Liver (tissue), 8 donors: ENCODE measurements at regions not wholly inside any gene's neighbourhood (a gene's known extent, or its start where the extent isn't known, plus 50 kb on each side); places are given as distances from the start of the nearest gene placed in this dataset.

Experiments
- DNase-seq: peaks from one replicate; pipeline ENCODE4 v3.0.0-alpha.2; 2017; ENCODE audit warnings: low spot score
- H3K27ac ChIP-seq, 2 donors: one replicate each; pipeline ENCODE4 v1.7.0; 2013; ENCODE audit warnings: inconsistent platforms in 2 of 2, low read length in 2 of 2, control low read depth in 1 of 2, low read depth in 1 of 2, mild to moderate bottlenecking in 1 of 2
- H3K27me3 ChIP-seq, 4 donors: one replicate each; pipeline versions ENCODE4 v1.6.1 to v1.7.0; 2013; ENCODE audit warnings: low read length in 3 of 4, inconsistent platforms in 1 of 4, mild to moderate bottlenecking in 1 of 4, moderate library complexity in 1 of 4; ENCODE audit not compliant: control insufficient read depth in 4 of 4, insufficient read depth in 4 of 4
- H3K36me3 ChIP-seq, 4 donors: one replicate each; pipeline versions ENCODE4 v1.6.1 to v1.7.0; 2013; ENCODE audit warnings: low read length in 3 of 4, mild to moderate bottlenecking in 3 of 4, low read depth in 1 of 4, moderate library complexity in 1 of 4; ENCODE audit not compliant: control insufficient read depth in 4 of 4, insufficient read depth in 3 of 4
- H3K4me1 ChIP-seq, 4 donors: one replicate each; pipeline versions ENCODE4 v1.6.1 to v1.7.0; 2013; ENCODE audit warnings: low read length in 3 of 4, mild to moderate bottlenecking in 3 of 4, moderate library complexity in 1 of 4; ENCODE audit not compliant: control insufficient read depth in 4 of 4, insufficient read depth in 4 of 4
- H3K4me3 ChIP-seq, 3 donors: one replicate each; pipeline versions ENCODE4 v1.6.1 to v1.7.0; 2013; ENCODE audit warnings: low read length in 3 of 3, control low read depth in 1 of 3, low read depth in 1 of 3, mild to moderate bottlenecking in 1 of 3
- H3K9ac ChIP-seq, 2 donors: one replicate each; pipeline ENCODE4 v1.7.0; 2013; ENCODE audit warnings: low read length in 2 of 2, mild to moderate bottlenecking in 2 of 2, moderate library complexity in 2 of 2, control low read depth in 1 of 2, low read depth in 1 of 2
- H3K9me3 ChIP-seq, 4 donors: one replicate each; pipeline versions ENCODE4 v1.6.1 to v1.7.0; 2013; ENCODE audit warnings: low read length in 3 of 4; ENCODE audit not compliant: control insufficient read depth in 4 of 4
- ATF3 ChIP-seq: IDR thresholded peaks from 2 replicates; pipeline ENCODE4 v1.6.1; 2016; ENCODE audit warnings: antibody characterized with exemption
- EGR1 ChIP-seq, 2 donors: IDR thresholded peaks; 2 replicates each; pipeline ENCODE4 v1.6.1; 2016 to 2018; ENCODE audit warnings: antibody characterized with exemption in 2 of 2, low read depth in 2 of 2
- FOXA1 ChIP-seq: IDR thresholded peaks from 2 replicates; pipeline ENCODE4 v1.6.1; 2016; ENCODE audit warnings: antibody characterized with exemption
- FOXA2 ChIP-seq: IDR thresholded peaks from 2 replicates; pipeline ENCODE4 v1.6.1; 2016; ENCODE audit warnings: antibody characterized with exemption
- GABPA ChIP-seq, 2 donors: IDR thresholded peaks in 1 of 2; conservative IDR thresholded peaks in 1 of 2; 2 replicates each; pipeline ENCODE4 v1.6.1; 2016; ENCODE audit warnings: antibody characterized with exemption in 2 of 2, mild to moderate bottlenecking in 1 of 2, moderate library complexity in 1 of 2
- HNF4A ChIP-seq, 2 donors: conservative IDR thresholded peaks; 2 replicates each; pipeline ENCODE4 v1.6.1; 2016; ENCODE audit warnings: antibody characterized with exemption in 2 of 2, mild to moderate bottlenecking in 2 of 2
- HNF4G ChIP-seq: IDR thresholded peaks from 2 replicates; pipeline ENCODE4 v1.6.1; 2016; ENCODE audit warnings: antibody characterized with exemption
- JUND ChIP-seq, 2 donors: IDR thresholded peaks; 2 replicates each; pipeline ENCODE4 v1.6.1; 2016; ENCODE audit warnings: antibody characterized with exemption in 2 of 2
- MAX ChIP-seq: IDR thresholded peaks from 2 replicates; pipeline ENCODE4 v1.6.1; 2016; ENCODE audit warnings: antibody characterized with exemption
- RAD21 ChIP-seq, 2 donors: IDR thresholded peaks; 2 replicates each; pipeline ENCODE4 v1.6.1; 2016; ENCODE audit warnings: antibody characterized with exemption in 2 of 2, mild to moderate bottlenecking in 2 of 2
- REST ChIP-seq: IDR thresholded peaks from 2 replicates; pipeline ENCODE4 v1.6.1; 2016; ENCODE audit warnings: antibody characterized with exemption, mild to moderate bottlenecking
- RXRA ChIP-seq, 2 donors: IDR thresholded peaks; 2 replicates each; pipeline ENCODE4 v1.6.1; 2017 to 2018; ENCODE audit warnings: antibody characterized with exemption in 2 of 2, mild to moderate bottlenecking in 1 of 2
- SP1 ChIP-seq: IDR thresholded peaks from 2 replicates; pipeline ENCODE4 v1.6.1; 2018; ENCODE audit warnings: antibody characterized with exemption, mild to moderate bottlenecking
- TAF1 ChIP-seq: conservative IDR thresholded peaks from 2 replicates; pipeline ENCODE4 v1.6.1; 2016; ENCODE audit warnings: antibody characterized with exemption, mild to moderate bottlenecking
- ZBTB33 ChIP-seq: IDR thresholded peaks from 2 replicates; pipeline ENCODE4 v1.6.1; 2016; ENCODE audit warnings: antibody characterized with exemption
- WGBS: extraction: QIAGEN DNeasy Blood & Tissue Kit; methylation state at CpG from one replicate; pipeline ENCODE4 v1.1.7; 2013; 5-methylcytosine and 5-hydroxymethylcytosine counted together
- TF ChIP-seq, protein P1 (sequence below): fragments of 150-350 bp; IDR thresholded peaks from 2 replicates; pipeline ENCODE4 v1.5.1; 2017; ENCODE audit warnings: improper control_type of control experiment, low read depth, low read length; ENCODE audit not compliant: missing input control
- donor health status: healthy.
- donor health status: healthy.
- donor health status: healthy.
- donor health status: healthy.
- donor health status: healthy.

DNA sequence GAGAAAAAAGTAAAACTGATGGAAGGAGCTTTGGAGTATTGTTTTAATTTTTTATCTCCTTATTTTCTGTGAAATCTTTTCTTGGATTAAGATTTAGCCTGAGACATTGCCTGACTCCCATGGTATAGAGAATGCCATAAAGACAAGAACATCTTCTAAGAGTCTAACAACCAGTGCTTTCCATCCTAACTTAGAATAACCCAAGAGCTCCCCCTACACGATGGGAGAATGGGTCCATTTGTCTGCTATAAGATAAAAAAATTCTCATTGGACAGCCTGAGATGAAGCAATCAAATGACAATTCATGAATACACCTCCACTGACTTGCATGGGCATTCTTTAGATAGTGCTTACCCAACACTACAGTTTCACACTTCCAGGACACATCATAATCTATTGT lies 478.1 kb downstream of the TTLL7 start:
- no peak overlapping the region for H3K27ac ChIP-seq
- H3K27me3 ChIP-seq = no peaks in the 10 kb centered on the region
- peaks cover 0 to 1% (median 0%) of the 10 kb centered on the region in 4 donors for H3K4me1 ChIP-seq
- TF ChIP-seq JUND (IDR thresholded peaks at IDR 0.05) = no peak
- no peak for TF ChIP-seq EGR1 (IDR thresholded peaks at IDR 0.05; ENCODE audit: low read depth in 2 of 2)
- no peak for TF ChIP-seq ZBTB33
- no peak for TF ChIP-seq FOXA2
- no peak for TF ChIP-seq MAX
- TF ChIP-seq TAF1 = no peak
- TF ChIP-seq HNF4G = no peak
- no peak for TF ChIP-seq SP1
- no peak for TF ChIP-seq HNF4A (conservative IDR thresholded peaks at IDR 0.05)
- TF ChIP-seq FOXA1 = no peak
- TF ChIP-seq RXRA (IDR thresholded peaks at IDR 0.05) = no peak
- no peak for TF ChIP-seq GABPA (IDR thresholded peaks at IDR 0.05 in 1 of 2, conservative IDR thresholded peaks at IDR 0.05 in 1 of 2)
- TF ChIP-seq, protein P1, sequence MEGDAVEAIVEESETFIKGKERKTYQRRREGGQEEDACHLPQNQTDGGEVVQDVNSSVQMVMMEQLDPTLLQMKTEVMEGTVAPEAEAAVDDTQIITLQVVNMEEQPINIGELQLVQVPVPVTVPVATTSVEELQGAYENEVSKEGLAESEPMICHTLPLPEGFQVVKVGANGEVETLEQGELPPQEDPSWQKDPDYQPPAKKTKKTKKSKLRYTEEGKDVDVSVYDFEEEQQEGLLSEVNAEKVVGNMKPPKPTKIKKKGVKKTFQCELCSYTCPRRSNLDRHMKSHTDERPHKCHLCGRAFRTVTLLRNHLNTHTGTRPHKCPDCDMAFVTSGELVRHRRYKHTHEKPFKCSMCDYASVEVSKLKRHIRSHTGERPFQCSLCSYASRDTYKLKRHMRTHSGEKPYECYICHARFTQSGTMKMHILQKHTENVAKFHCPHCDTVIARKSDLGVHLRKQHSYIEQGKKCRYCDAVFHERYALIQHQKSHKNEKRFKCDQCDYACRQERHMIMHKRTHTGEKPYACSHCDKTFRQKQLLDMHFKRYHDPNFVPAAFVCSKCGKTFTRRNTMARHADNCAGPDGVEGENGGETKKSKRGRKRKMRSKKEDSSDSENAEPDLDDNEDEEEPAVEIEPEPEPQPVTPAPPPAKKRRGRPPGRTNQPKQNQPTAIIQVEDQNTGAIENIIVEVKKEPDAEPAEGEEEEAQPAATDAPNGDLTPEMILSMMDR = no peak
- TF ChIP-seq RAD21 (IDR thresholded peaks at IDR 0.05) = no peak
- no peak for DNase-seq
- no peaks in the 10 kb centered on the region for H3K9me3 ChIP-seq
- no peak overlapping the region for H3K4me3 ChIP-seq
- 36% methylated on average over 1 of the region's 1 CpG for WGBS
- H3K36me3 ChIP-seq = no peaks in the 10 kb centered on the region
- no peak overlapping the region for H3K9ac ChIP-seq

DNA sequence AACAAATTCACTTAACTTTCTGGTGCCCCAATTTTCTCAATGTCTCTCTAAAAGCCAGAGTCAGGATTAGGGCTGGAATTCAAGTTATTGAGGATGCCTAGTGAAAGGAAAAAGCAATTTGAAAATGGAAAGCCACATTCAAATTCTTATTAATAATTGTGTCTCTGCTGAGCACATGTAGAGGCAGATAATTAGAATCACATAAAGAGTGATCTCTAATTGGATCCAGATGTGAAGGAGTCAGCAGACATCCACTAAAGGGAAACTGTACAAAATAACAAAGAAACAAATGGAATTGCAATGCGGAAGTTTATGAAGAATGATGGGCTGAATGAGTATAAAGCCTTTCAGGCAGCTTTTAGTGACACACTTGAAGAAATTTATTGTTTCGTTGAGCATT lies 482.6 kb downstream of the TTLL7 start:
- no peak for DNase-seq
- TF ChIP-seq MAX = no peak
- no peak for TF ChIP-seq REST
- TF ChIP-seq ATF3 = no peak
- no peak for TF ChIP-seq GABPA (IDR thresholded peaks at IDR 0.05 in 1 of 2, conservative IDR thresholded peaks at IDR 0.05 in 1 of 2)
- TF ChIP-seq JUND (IDR thresholded peaks at IDR 0.05) = no peak
- no peak for TF ChIP-seq FOXA2
- TF ChIP-seq, protein P1 = no peak
- no peak for TF ChIP-seq HNF4A (conservative IDR thresholded peaks at IDR 0.05)
- no peak for TF ChIP-seq EGR1 (IDR thresholded peaks at IDR 0.05; ENCODE audit: low read depth in 2 of 2)
- TF ChIP-seq HNF4G = no peak
- TF ChIP-seq FOXA1 = no peak
- no peak for TF ChIP-seq SP1
- no peak for TF ChIP-seq ZBTB33
- TF ChIP-seq RXRA (IDR thresholded peaks at IDR 0.05) = no peak
- no peak overlapping the region for H3K9ac ChIP-seq
- H3K4me1 ChIP-seq = peaks cover 0 to 4% (median 1%) of the 10 kb centered on the region in 4 donors
- H3K9me3 ChIP-seq = no peaks in the 10 kb centered on the region
- H3K27ac ChIP-seq = no peak overlapping the region
- 95% methylated on average over 2 of the region's 2 CpGs for WGBS
- H3K27me3 ChIP-seq = no peaks in the 10 kb centered on the region
- H3K36me3 ChIP-seq = no peaks in the 10 kb centered on the region
- no peak overlapping the region for H3K4me3 ChIP-seq
